Coronary artery (tissue), 2 donors: ENCODE measurements at regions not wholly inside any gene's neighbourhood (a gene's known extent, or its start where the extent isn't known, plus 50 kb on each side); places are given as distances from the start of the nearest gene placed in this dataset.

Source experiments
- DNase-seq: peaks from one replicate; pipeline ENCODE4 v3.0.0-alpha.2; 2017; ENCODE audit warnings: low spot score
- H3K27ac ChIP-seq, 2 donors: fragments of 200-600 bp; sonication (generic); one replicate each; pipeline ENCODE4 v1.5.1; 2016 to 2019
- H3K4me3 ChIP-seq: fragments of 200-600 bp; sonication (generic); 2 replicates; pipeline ENCODE4 v1.5.1; 2016; ENCODE audit warnings: mild to moderate bottlenecking, moderate library complexity
- TF ChIP-seq, protein P1 (sequence below): fragments of 200-600 bp; sonication (generic); IDR thresholded peaks from one replicate; pipeline ENCODE4 v1.5.1; 2019; ENCODE audit warnings: antibody characterized with exemption

DNA sequence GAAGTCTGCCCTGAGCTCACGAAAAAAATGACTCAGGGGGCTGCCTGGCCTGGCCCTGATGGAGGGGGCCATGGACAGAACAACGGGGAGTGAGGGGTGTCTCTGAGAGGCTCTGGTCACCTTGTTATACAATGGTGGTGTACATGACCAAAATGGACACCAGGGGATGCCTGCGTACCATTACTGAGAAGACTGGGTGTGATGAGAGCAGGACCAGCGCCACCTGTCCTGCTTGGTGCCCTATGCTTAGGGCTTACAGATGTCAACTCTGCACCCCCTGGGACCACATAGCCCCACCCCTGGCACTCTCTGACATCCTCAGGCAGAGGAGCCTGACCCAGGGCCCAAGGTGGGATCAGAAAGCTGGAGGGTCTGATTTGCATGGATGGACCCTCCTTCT, 104.8 kb downstream of the ZNF280B start:
- Histone ChIP-seq H3K4me3 (no peak overlapping the region), H3K27ac (no peak overlapping the region)
- TF ChIP-seq, protein P1, sequence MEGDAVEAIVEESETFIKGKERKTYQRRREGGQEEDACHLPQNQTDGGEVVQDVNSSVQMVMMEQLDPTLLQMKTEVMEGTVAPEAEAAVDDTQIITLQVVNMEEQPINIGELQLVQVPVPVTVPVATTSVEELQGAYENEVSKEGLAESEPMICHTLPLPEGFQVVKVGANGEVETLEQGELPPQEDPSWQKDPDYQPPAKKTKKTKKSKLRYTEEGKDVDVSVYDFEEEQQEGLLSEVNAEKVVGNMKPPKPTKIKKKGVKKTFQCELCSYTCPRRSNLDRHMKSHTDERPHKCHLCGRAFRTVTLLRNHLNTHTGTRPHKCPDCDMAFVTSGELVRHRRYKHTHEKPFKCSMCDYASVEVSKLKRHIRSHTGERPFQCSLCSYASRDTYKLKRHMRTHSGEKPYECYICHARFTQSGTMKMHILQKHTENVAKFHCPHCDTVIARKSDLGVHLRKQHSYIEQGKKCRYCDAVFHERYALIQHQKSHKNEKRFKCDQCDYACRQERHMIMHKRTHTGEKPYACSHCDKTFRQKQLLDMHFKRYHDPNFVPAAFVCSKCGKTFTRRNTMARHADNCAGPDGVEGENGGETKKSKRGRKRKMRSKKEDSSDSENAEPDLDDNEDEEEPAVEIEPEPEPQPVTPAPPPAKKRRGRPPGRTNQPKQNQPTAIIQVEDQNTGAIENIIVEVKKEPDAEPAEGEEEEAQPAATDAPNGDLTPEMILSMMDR, result no peak
- no peak for DNase-seq

DNA sequence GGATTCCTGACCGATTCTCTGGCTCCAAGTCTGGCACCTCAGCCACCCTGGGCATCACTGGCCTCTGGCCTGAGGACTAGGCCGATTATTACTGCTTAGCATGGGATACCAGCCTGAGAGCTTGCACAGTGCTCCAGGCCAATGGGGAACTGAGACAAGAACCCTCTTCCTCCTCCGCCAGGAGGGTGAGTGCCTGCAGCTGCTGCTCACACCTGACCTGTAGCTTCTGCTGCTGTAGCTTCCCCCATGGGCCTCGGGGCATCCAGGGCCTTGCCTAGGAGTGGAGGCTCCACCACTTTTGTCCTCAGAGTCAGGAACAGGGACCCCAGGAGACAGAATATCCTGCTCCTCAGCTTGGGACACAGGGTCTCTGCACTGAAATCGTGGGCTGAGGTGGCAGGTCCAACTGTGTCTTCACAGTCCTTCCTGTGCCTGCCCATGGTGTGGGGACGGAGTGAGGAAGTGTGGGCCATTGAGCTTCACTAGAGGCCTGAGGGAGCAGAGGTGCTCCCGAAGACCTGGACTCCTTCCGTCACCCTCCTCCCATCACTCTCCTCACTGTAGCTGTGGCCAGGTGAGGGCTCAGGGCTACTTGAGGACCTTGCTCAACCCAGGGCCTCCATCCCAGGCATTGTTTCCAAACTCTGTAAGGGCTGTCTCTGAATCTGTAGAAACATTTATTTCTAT, 103.8 kb downstream of the ZNF280B start:
- no peak for DNase-seq
- Histone ChIP-seq H3K4me3 (no peak overlapping the region), H3K27ac (no peak overlapping the region)
- TF ChIP-seq, protein P1, result no peak

DNA sequence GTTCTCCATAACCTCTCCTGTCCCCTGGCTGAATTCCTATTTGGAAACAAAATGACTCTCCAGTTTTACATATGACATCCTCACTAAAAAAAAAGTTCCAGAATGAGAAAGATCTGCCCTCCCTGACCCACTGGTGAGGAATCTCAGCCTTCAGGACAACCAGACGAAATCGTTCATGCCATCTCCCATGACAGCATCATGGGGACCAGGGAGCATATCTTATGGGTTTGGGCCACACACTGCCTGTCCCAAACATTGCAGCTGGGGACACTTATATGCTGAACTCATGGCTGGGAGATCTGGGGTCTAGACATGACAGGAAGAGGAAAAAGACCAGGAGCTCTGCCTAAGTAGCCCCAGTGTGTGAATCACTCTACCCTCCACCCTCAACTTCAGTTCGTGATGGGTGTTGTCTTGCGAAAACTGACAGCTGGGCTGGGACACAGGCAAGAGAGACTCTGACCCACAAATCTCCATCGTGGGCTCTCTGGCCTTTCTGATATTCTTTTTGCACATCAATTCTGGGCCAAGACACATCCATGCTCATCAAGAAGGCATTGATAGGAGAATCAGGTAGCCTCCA, 102.0 kb downstream of the ZNF280B start:
- no peak for DNase-seq
- no peak overlapping the region for H3K27ac ChIP-seq
- TF ChIP-seq, protein P1, result no peak
- no peak overlapping the region for H3K4me3 ChIP-seq

DNA sequence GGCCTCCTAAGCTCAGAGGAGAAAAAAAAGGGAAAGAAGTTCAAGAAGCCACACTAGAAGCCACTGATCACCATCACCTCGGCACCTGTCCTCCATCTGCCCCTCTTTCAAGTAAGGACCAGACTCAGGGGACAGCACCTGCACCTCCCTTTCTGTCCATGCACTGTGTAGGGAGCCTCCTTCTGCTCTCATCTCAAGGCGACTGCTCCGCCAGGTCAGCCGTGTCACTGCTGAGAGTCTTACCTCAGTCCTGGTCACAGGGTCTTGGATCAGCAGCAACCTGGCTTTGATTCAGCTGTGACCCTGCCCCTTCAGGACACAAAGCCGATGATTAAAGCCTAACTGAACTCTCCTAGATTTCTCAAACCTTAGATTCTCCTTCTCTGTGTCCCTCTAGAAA, 101.5 kb downstream of the ZNF280B start:
- Histone ChIP-seq H3K4me3 (no peak overlapping the region), H3K27ac (no peak overlapping the region)
- TF ChIP-seq, protein P1, result no peak
- no peak for DNase-seq

DNA sequence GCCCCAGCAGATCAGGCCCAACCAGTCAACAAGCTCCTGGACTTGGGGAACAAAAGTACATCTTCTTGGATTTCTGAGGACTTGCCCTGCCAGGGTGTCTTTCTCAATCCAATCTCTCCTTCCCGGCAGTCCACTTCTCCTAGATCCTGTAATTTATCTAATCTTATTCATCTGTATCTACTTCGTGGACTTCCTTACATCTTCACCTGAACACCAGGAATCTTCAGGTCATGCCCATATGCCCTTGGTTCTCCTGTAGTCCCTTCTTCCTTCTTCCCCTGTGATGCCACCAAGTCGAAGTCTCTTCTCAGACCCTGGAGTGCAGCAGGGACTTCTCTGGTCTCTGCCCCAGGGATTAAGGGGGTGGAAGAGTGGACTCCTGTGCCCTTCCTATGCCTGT, 100.3 kb downstream of the ZNF280B start:
- DNase-seq, result no peak
- H3K4me3 ChIP-seq, result no peak overlapping the region
- H3K27ac ChIP-seq, result no peak overlapping the region
- TF ChIP-seq, protein P1, result no peak

DNA sequence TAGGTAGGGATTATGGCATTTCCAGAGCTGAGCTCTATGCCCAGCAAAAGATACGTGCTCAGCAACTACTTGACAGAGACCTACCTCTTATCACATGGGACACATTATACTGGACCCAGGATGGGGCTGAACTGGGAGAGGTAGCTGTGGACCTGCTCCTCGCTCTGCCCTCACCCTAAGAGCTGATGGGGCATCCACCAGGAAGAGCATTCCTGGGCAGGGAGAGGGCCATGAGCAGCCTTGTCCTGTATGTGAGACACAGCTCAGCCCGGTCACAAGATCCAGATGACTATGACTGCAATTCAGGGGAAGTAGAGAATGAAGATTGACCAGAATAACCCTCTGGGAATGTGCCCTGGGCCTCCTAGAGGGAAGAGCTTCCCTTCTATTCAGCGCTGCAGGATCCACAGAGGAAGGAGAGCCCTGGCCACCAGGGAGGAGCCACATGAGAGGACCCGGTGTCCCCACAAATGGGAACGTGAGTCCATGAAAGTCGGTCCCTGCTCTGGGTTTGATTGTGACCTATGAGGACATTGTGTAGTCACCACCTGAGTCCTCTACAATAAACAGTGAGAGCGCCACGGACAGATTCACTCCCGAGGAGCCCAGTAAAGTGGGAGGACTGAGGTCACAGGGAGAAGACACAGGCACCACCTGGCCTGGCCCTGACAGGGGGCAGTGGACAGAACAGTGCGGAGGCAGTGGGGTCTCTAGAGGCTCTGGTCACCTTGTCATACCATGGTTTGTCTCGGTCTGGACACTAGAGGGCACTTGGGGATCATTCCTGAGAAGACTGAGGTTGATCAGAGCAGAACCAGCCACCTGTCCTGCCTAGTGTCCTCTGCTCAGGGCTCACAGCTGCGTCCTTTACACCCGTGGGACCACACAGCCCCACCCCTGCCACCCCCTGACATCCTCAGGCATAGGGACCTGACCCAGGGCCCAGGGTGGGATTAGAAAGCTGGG, 99.5 kb downstream of the ZNF280B start:
- no peak for DNase-seq
- H3K4me3 ChIP-seq, result no peak overlapping the region
- TF ChIP-seq, protein P1, result no peak
- no peak overlapping the region for H3K27ac ChIP-seq
